Mucosa of stomach (tissue), 1 donor: ENCODE measurements at regions not wholly inside any gene's neighbourhood (a gene's known extent, or its start where the extent isn't known, plus 50 kb on each side); places are given as distances from the start of the nearest gene placed in this dataset.

Experiments used
- H3K27me3 ChIP-seq: one replicate; pipeline ENCODE4 v1.7.0; 2013; ENCODE audit warnings: mild to moderate bottlenecking, low read length; ENCODE audit not compliant: control insufficient read depth, insufficient read depth
- H3K36me3 ChIP-seq: one replicate; pipeline ENCODE4 v1.7.0; 2013; ENCODE audit warnings: low read length; ENCODE audit not compliant: control insufficient read depth, insufficient read depth
- H3K4me1 ChIP-seq: one replicate; pipeline ENCODE4 v1.7.0; 2013; ENCODE audit warnings: mild to moderate bottlenecking, low read length; ENCODE audit not compliant: control insufficient read depth, insufficient read depth
- H3K4me3 ChIP-seq: one replicate; pipeline ENCODE4 v1.7.0; 2013; ENCODE audit warnings: low read length
- H3K9ac ChIP-seq: one replicate; pipeline ENCODE4 v1.7.0; 2013; ENCODE audit warnings: mild to moderate bottlenecking, low read length, moderate library complexity
- H3K9me3 ChIP-seq: one replicate; pipeline ENCODE4 v1.7.0; 2013; ENCODE audit warnings: mild to moderate bottlenecking, low read length, moderate library complexity; ENCODE audit not compliant: control insufficient read depth
- donor health status: Pancreatic carcinoma.

GRCh38 chr4:179114615-179115014 lies 1672.4 kb upstream of the AGA start:
- Histone ChIP-seq H3K4me3 (no peak overlapping the region), H3K9ac (no peak overlapping the region), H3K36me3 (no peaks in the 10 kb centered on the region), H3K4me1 (no peaks in the 10 kb centered on the region), H3K9me3 (no peaks in the 10 kb centered on the region), H3K27me3 (no peaks in the 10 kb centered on the region)

- Histone ChIP-seq H3K9ac (no peak overlapping the region), H3K4me3 (no peak overlapping the region), H3K9me3 (no peaks in the 10 kb centered on the region), H3K27me3 (no peaks in the 10 kb centered on the region), H3K4me1 (no peaks in the 10 kb centered on the region), H3K36me3 (no peaks in the 10 kb centered on the region)
Measured at GRCh38 chr4:179116011-179116410, 1673.8 kb upstream of the AGA start.

GRCh38 chr4:179116581-179116980 lies 1674.3 kb upstream of the AGA start:
- H3K9me3 ChIP-seq, result no peaks in the 10 kb centered on the region
- H3K27me3 ChIP-seq, result no peaks in the 10 kb centered on the region
- no peaks in the 10 kb centered on the region for H3K36me3 ChIP-seq
- H3K9ac ChIP-seq, result no peak overlapping the region
- H3K4me1 ChIP-seq, result no peaks in the 10 kb centered on the region
- H3K4me3 ChIP-seq, result no peak overlapping the region

- Histone ChIP-seq H3K27me3 (no peaks in the 10 kb centered on the region), H3K9ac (no peak overlapping the region), H3K4me3 (no peak overlapping the region), H3K36me3 (no peaks in the 10 kb centered on the region), H3K4me1 (no peaks in the 10 kb centered on the region), H3K9me3 (no peaks in the 10 kb centered on the region)
Measured at GRCh38 chr4:179123084-179123483, 1680.8 kb upstream of the AGA start.

- no peak overlapping the region for H3K4me3 ChIP-seq
- no peak overlapping the region for H3K9ac ChIP-seq
- H3K4me1 ChIP-seq, result no peaks in the 10 kb centered on the region
- no peaks in the 10 kb centered on the region for H3K9me3 ChIP-seq
- H3K27me3 ChIP-seq, result no peaks in the 10 kb centered on the region
- no peaks in the 10 kb centered on the region for H3K36me3 ChIP-seq
Measured at GRCh38 chr4:179124419-179124818, 1682.2 kb upstream of the AGA start.

GRCh38 chr4:179124957-179125356 lies 1682.7 kb upstream of the AGA start:
- no peaks in the 10 kb centered on the region for H3K4me1 ChIP-seq
- H3K4me3 ChIP-seq, result no peak overlapping the region
- no peak overlapping the region for H3K9ac ChIP-seq
- no peaks in the 10 kb centered on the region for H3K27me3 ChIP-seq
- no peaks in the 10 kb centered on the region for H3K9me3 ChIP-seq
- no peaks in the 10 kb centered on the region for H3K36me3 ChIP-seq

- Histone ChIP-seq H3K4me1 (no peaks in the 10 kb centered on the region), H3K36me3 (no peaks in the 10 kb centered on the region), H3K9ac (no peak overlapping the region), H3K9me3 (no peaks in the 10 kb centered on the region), H3K4me3 (no peak overlapping the region), H3K27me3 (no peaks in the 10 kb centered on the region)
Measured at GRCh38 chr4:179125870-179126269, 1683.6 kb upstream of the AGA start.

- Histone ChIP-seq H3K4me1 (no peaks in the 10 kb centered on the region), H3K4me3 (no peak overlapping the region), H3K9me3 (no peaks in the 10 kb centered on the region), H3K36me3 (no peaks in the 10 kb centered on the region), H3K9ac (no peak overlapping the region), H3K27me3 (no peaks in the 10 kb centered on the region)
Measured at GRCh38 chr4:179128299-179128698, 1686.1 kb upstream of the AGA start.

- Histone ChIP-seq H3K27me3 (no peaks in the 10 kb centered on the region), H3K36me3 (no peaks in the 10 kb centered on the region), H3K4me1 (no peaks in the 10 kb centered on the region), H3K9me3 (no peaks in the 10 kb centered on the region), H3K4me3 (no peak overlapping the region), H3K9ac (no peak overlapping the region)
Measured at GRCh38 chr4:179130122-179130714, 1688.0 kb upstream of the AGA start.

- Histone ChIP-seq H3K27me3 (no peaks in the 10 kb centered on the region), H3K9ac (no peak overlapping the region), H3K4me3 (no peak overlapping the region), H3K36me3 (no peaks in the 10 kb centered on the region), H3K9me3 (no peaks in the 10 kb centered on the region), H3K4me1 (no peaks in the 10 kb centered on the region)
Measured at GRCh38 chr4:179145746-179146525, 1703.7 kb upstream of the AGA start.

GRCh38 chr4:179151770-179152169 lies 1709.5 kb upstream of the AGA start:
- no peak overlapping the region for H3K9ac ChIP-seq
- no peaks in the 10 kb centered on the region for H3K9me3 ChIP-seq
- no peaks in the 10 kb centered on the region for H3K36me3 ChIP-seq
- no peaks in the 10 kb centered on the region for H3K4me1 ChIP-seq
- no peaks in the 10 kb centered on the region for H3K27me3 ChIP-seq
- no peak overlapping the region for H3K4me3 ChIP-seq

- Histone ChIP-seq H3K4me3 (no peak overlapping the region), H3K9ac (no peak overlapping the region), H3K4me1 (no peaks in the 10 kb centered on the region), H3K27me3 (no peaks in the 10 kb centered on the region), H3K36me3 (no peaks in the 10 kb centered on the region), H3K9me3 (no peaks in the 10 kb centered on the region)
Measured at GRCh38 chr4:179163147-179163546, 1720.9 kb upstream of the AGA start.
